ENCODE measurements at regions not wholly inside any gene's neighbourhood (a gene's known extent, or its start where the extent isn't known, plus 50 kb on each side); places are given as distances from the start of the nearest gene placed in this dataset.

- H3K4me1 Mint-ChIP-seq = no peaks in the 10 kb centered on the region
- no peaks in the 10 kb centered on the region for H3K27me3 Mint-ChIP-seq
- H3K4me3 Mint-ChIP-seq = no peak overlapping the region
- no peak for DNase-seq
- H3K36me3 Mint-ChIP-seq = no peaks in the 10 kb centered on the region
- H3K9me3 Mint-ChIP-seq = peaks cover 4% of the 10 kb centered on the region
- no peak overlapping the region for H3K27ac Mint-ChIP-seq
Observed at GRCh38 chr5:18117968-18118367, 483.7 kb downstream of the TAF11L14 start.

GRCh38 chr5:18119156-18119785 lies 485.0 kb downstream of the TAF11L14 start:
- Mint-ChIP-seq H3K4me3 (no peak overlapping the region), H3K9me3 (peaks cover 6% of the 10 kb centered on the region), H3K27ac (no peak overlapping the region), H3K27me3 (no peaks in the 10 kb centered on the region), H3K36me3 (no peaks in the 10 kb centered on the region), H3K4me1 (no peaks in the 10 kb centered on the region)
- no peak for DNase-seq

GRCh38 chr5:18141222-18141621 lies 507.0 kb downstream of the TAF11L14 start:
- no peaks in the 10 kb centered on the region for H3K4me1 Mint-ChIP-seq
- H3K4me3 Mint-ChIP-seq = no peak overlapping the region
- H3K9me3 Mint-ChIP-seq = peaks cover 4% of the 10 kb centered on the region
- no peak overlapping the region for H3K27ac Mint-ChIP-seq
- no peaks in the 10 kb centered on the region for H3K27me3 Mint-ChIP-seq
- H3K36me3 Mint-ChIP-seq = no peaks in the 10 kb centered on the region
- DNase-seq = no peak

- no peak for DNase-seq
- H3K9me3 Mint-ChIP-seq = peaks cover 3% of the 10 kb centered on the region
- H3K36me3 Mint-ChIP-seq = no peaks in the 10 kb centered on the region
- no peaks in the 10 kb centered on the region for H3K27me3 Mint-ChIP-seq
- H3K27ac Mint-ChIP-seq = no peak overlapping the region
- H3K4me3 Mint-ChIP-seq = no peak overlapping the region
- H3K4me1 Mint-ChIP-seq = no peaks in the 10 kb centered on the region
Observed at GRCh38 chr5:18142831-18143230, 508.6 kb downstream of the TAF11L14 start.

GRCh38 chr5:18152671-18153070 lies 518.4 kb downstream of the TAF11L14 start:
- H3K4me3 Mint-ChIP-seq = no peak overlapping the region
- H3K27me3 Mint-ChIP-seq = no peaks in the 10 kb centered on the region
- no peaks in the 10 kb centered on the region for H3K36me3 Mint-ChIP-seq
- H3K4me1 Mint-ChIP-seq = no peaks in the 10 kb centered on the region
- DNase-seq = no peak
- no peak overlapping the region for H3K27ac Mint-ChIP-seq
- H3K9me3 Mint-ChIP-seq = peaks cover 2% of the 10 kb centered on the region

GRCh38 chr5:18158166-18158565 lies 523.9 kb downstream of the TAF11L14 start:
- Mint-ChIP-seq H3K27ac (no peak overlapping the region), H3K4me1 (no peaks in the 10 kb centered on the region), H3K4me3 (no peak overlapping the region), H3K36me3 (no peaks in the 10 kb centered on the region), H3K9me3 (peaks cover 5% of the 10 kb centered on the region), H3K27me3 (no peaks in the 10 kb centered on the region)
- no peak for DNase-seq

GRCh38 chr5:18159331-18159730 lies 525.1 kb downstream of the TAF11L14 start:
- Mint-ChIP-seq H3K4me1 (no peaks in the 10 kb centered on the region), H3K9me3 (peaks cover 5% of the 10 kb centered on the region), H3K4me3 (no peak overlapping the region), H3K27me3 (no peaks in the 10 kb centered on the region), H3K36me3 (no peaks in the 10 kb centered on the region), H3K27ac (no peak overlapping the region)
- no peak for DNase-seq

- no peaks in the 10 kb centered on the region for H3K36me3 Mint-ChIP-seq
- H3K9me3 Mint-ChIP-seq = peaks cover 6% of the 10 kb centered on the region
- H3K4me1 Mint-ChIP-seq = no peaks in the 10 kb centered on the region
- no peak overlapping the region for H3K27ac Mint-ChIP-seq
- H3K27me3 Mint-ChIP-seq = no peaks in the 10 kb centered on the region
- no peak for DNase-seq
- H3K4me3 Mint-ChIP-seq = no peak overlapping the region
Observed at GRCh38 chr5:18171684-18172083, 537.4 kb downstream of the TAF11L14 start.

GRCh38 chr5:18179579-18179978 lies 545.3 kb downstream of the TAF11L14 start:
- H3K36me3 Mint-ChIP-seq = no peaks in the 10 kb centered on the region
- H3K27ac Mint-ChIP-seq = no peak overlapping the region
- no peaks in the 10 kb centered on the region for H3K27me3 Mint-ChIP-seq
- no peaks in the 10 kb centered on the region for H3K4me1 Mint-ChIP-seq
- H3K9me3 Mint-ChIP-seq = peaks cover 3% of the 10 kb centered on the region
- DNase-seq = no peak
- H3K4me3 Mint-ChIP-seq = no peak overlapping the region

GRCh38 chr5:18181575-18181974 lies 547.3 kb downstream of the TAF11L14 start:
- no peaks in the 10 kb centered on the region for H3K27me3 Mint-ChIP-seq
- peaks cover 3% of the 10 kb centered on the region for H3K9me3 Mint-ChIP-seq
- no peak overlapping the region for H3K4me3 Mint-ChIP-seq
- H3K36me3 Mint-ChIP-seq = no peaks in the 10 kb centered on the region
- no peak overlapping the region for H3K27ac Mint-ChIP-seq
- no peaks in the 10 kb centered on the region for H3K4me1 Mint-ChIP-seq
- DNase-seq = no peak

GRCh38 chr5:18195910-18196309 lies 561.6 kb downstream of the TAF11L14 start:
- H3K27ac Mint-ChIP-seq = no peak overlapping the region
- DNase-seq = no peak
- no peaks in the 10 kb centered on the region for H3K36me3 Mint-ChIP-seq
- H3K4me3 Mint-ChIP-seq = no peak overlapping the region
- no peaks in the 10 kb centered on the region for H3K4me1 Mint-ChIP-seq
- no peaks in the 10 kb centered on the region for H3K27me3 Mint-ChIP-seq
- peaks cover 25% of the 10 kb centered on the region for H3K9me3 Mint-ChIP-seq

GRCh38 chr5:18197734-18198133 lies 563.5 kb downstream of the TAF11L14 start:
- Mint-ChIP-seq H3K27me3 (no peaks in the 10 kb centered on the region), H3K36me3 (no peaks in the 10 kb centered on the region), H3K4me3 (no peak overlapping the region), H3K4me1 (no peaks in the 10 kb centered on the region), H3K9me3 (peaks cover 18% of the 10 kb centered on the region), H3K27ac (no peak overlapping the region)
- DNase-seq = no peak

- no peak for DNase-seq
Observed at GRCh38 chr5:18202164-18202563, 567.9 kb downstream of the TAF11L14 start.

GRCh38 chr5:18203296-18203695 lies 569.0 kb downstream of the TAF11L14 start:
- no peak overlapping the region for H3K4me3 Mint-ChIP-seq
- H3K27ac Mint-ChIP-seq = no peak overlapping the region
- H3K9me3 Mint-ChIP-seq = peaks cover 10% of the 10 kb centered on the region
- no peaks in the 10 kb centered on the region for H3K4me1 Mint-ChIP-seq
- no peak for DNase-seq
- no peaks in the 10 kb centered on the region for H3K36me3 Mint-ChIP-seq
- no peaks in the 10 kb centered on the region for H3K27me3 Mint-ChIP-seq

More at GRCh38 chr5:18202164-18202563, 567.9 kb downstream of the TAF11L14 start:
- H3K4me1 Mint-ChIP-seq = no peaks in the 10 kb centered on the region
- H3K9me3 Mint-ChIP-seq = peaks cover 16% of the 10 kb centered on the region
- no peak overlapping the region for H3K27ac Mint-ChIP-seq
- no peaks in the 10 kb centered on the region for H3K36me3 Mint-ChIP-seq
- H3K4me3 Mint-ChIP-seq = no peak overlapping the region
- H3K27me3 Mint-ChIP-seq = no peaks in the 10 kb centered on the region

- DNase-seq = no peak
- H3K4me3 Mint-ChIP-seq = no peak overlapping the region
- H3K27me3 Mint-ChIP-seq = no peaks in the 10 kb centered on the region
- H3K36me3 Mint-ChIP-seq = no peaks in the 10 kb centered on the region
- H3K4me1 Mint-ChIP-seq = no peaks in the 10 kb centered on the region
- no peak overlapping the region for H3K27ac Mint-ChIP-seq
- peaks cover 11% of the 10 kb centered on the region for H3K9me3 Mint-ChIP-seq
Observed at GRCh38 chr5:18213666-18214065, 579.4 kb downstream of the TAF11L14 start.

- Mint-ChIP-seq H3K27ac (no peak overlapping the region), H3K4me3 (no peak overlapping the region), H3K27me3 (no peaks in the 10 kb centered on the region), H3K36me3 (no peaks in the 10 kb centered on the region), H3K9me3 (peaks cover 18% of the 10 kb centered on the region), H3K4me1 (no peaks in the 10 kb centered on the region)
- DNase-seq = no peak
Observed at GRCh38 chr5:18216016-18216415, 581.8 kb downstream of the TAF11L14 start.

All from activated naive CD8-positive, alpha-beta T cell treated with anti-CD3 and anti-CD28 coated beads for 36 hours (primary cell).